GM18870 (cell line): ENCODE measurements at regions not wholly inside any gene's neighbourhood (a gene's known extent, or its start where the extent isn't known, plus 50 kb on each side); places are given as distances from the start of the nearest gene placed in this dataset.

Experiments
- ATAC-seq: cut with Tn5 transposase; IDR thresholded peaks from one replicate; pipeline ENCODE4 v1.9.1; 2021; ENCODE audit warnings: moderate library complexity; ENCODE audit not compliant: unreplicated experiment

DNA sequence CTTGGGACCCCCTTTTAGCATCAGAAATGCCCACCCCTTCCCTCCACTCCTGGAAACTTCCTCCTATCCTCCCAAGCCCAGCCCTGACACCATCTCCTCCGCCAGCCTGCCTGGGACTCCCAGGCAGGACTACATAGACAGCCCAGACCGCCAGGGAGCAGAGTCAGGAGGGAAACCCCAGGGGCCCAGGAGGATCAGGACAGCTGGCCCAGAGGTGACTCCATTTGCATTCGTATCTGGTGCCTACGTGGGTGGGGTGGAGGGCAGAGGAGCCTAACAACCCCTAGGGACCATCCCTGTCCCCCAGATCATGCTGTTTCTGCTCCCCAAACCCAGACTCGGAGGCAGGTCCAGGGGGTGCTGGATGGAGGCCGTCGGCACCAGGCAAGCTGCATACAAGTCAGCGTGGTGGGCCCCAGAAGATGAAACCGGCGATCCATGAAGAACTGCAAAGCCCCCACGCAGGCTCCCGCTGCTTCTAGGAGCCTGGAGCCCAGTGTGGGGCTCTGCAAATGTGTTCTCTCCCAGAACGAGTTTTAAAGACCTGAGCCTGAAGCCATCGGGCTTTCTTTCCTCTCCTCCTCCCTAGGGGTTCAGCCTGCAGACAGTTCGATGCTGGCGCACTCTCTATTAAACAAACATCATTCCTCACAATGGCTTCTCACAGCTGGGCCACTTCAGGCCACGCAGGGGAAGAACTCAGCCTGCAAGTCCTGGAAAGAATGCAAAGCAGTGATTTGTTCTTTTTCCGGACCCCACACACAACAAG is 1506.8 kb downstream of the BRD1 start:
- no peak for ATAC-seq

DNA sequence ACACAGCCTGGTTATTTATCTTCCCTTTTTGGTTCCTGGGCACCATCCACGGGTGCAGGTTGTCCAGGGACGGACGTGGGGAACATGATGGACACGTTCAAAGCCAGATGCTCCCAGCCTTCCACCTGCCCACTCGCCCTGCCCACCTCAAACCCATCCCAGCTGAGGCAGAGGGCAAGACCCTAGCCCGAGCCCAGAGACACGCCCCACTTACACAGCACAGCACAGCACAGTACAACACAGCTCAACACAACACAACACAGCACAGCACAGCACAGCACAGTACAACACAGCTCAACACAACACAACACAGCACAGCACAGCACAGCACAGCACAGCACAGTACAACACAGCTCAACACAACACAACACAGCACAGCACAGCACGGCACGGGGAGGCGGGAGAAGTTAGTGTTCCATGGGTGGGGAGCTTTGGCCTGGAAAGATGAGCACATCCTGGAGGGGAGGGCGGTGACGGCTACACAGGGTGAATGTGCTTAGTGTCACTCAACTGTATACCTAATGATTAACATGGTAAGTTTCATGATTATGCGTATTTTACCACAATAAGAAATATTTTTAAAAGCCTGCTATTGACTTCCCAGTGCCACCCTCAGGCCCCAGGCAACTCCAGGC is 1507.5 kb downstream of the BRD1 start:
- no peak for ATAC-seq

DNA sequence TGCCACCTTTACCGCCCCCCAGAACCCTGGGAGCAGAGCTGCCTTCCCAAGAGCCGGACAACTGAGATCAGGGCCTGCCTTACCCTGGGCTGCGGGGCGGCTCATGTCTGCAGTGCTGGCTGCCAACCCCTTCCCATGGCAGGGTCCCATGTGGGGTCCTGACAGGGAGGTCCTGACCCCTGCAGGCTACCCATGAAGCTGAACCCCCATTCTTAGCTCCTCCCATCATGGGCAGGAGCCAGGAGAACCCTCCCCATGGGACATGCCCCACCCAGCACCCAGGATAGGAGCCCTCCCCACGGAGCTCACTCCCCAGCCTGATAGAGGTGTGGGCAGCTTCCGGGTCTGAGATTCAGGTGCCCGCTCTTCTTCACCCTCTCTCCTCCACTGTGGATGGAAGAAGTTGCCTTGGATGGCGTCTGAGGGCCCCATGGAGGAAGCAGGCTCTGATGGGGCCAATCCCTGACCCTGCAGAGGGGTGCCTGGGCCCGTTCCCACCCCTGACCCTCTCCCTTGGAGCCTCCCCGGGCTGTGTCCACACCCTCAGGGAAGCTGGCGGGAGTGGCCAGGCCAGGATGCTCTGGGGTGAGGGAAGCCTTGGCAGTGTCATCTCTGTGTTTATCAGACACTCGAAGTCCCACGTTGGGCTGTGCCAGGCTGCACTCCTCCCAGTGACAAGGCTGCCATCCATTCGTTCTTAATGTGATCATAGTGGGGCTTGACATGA is 1508.2 kb downstream of the BRD1 start:
- no peak for ATAC-seq

DNA sequence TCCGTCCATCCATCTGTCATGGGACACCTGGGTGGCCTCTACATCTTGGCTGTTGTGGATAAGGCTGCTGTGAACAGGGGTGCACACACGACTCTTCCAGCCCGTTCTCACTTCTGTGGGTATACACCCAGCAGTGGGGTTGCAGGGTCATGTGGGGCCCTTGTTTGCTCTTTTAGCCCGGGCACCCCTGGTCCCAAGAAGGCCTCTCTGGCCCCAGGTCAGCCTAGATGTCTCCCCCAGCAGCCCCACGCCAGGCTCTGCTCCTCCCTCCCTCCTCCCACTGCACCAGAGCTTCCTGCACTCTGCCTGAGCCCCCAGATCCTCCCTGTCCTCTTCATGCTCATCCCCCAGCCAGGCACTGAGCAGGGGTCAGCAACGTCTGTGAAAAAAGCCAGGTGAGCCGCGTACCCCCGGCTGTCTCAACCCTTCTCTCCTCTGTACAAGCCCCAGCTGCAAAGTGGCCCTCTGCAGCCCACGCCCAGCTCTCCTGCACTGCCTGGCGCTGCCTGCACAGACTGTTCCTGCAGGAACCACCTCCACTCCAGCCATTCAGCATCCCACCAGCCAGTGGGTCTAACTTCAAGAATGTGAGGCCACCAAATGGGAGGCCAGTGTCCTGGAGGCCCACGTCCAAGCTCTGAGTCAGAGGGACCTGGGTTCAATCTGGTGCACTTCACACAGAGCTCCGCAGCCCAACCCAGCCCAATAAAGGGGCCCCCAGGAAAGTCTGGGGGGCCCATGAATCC is 1508.9 kb downstream of the BRD1 start:
- ATAC-seq = no peak

DNA sequence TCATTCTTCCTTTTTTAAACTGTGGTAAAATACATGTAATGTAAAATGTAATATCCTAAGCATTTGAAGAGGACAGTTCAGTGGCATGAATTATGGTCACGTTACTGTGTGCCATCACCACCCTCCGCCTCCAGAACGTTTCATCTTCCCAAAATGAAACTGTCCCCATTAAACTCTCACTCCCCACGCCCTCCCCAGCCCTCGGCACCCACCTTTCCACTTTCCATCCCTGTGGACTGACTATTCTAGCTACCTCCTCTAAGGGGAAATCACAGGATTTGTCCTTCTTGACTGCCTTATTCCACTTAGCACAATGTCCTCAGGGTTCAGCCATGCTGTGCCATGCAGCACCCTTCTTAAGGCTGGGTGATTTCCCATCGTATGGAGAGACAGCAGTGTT is 1509.5 kb downstream of the BRD1 start:
- ATAC-seq = no peak

DNA sequence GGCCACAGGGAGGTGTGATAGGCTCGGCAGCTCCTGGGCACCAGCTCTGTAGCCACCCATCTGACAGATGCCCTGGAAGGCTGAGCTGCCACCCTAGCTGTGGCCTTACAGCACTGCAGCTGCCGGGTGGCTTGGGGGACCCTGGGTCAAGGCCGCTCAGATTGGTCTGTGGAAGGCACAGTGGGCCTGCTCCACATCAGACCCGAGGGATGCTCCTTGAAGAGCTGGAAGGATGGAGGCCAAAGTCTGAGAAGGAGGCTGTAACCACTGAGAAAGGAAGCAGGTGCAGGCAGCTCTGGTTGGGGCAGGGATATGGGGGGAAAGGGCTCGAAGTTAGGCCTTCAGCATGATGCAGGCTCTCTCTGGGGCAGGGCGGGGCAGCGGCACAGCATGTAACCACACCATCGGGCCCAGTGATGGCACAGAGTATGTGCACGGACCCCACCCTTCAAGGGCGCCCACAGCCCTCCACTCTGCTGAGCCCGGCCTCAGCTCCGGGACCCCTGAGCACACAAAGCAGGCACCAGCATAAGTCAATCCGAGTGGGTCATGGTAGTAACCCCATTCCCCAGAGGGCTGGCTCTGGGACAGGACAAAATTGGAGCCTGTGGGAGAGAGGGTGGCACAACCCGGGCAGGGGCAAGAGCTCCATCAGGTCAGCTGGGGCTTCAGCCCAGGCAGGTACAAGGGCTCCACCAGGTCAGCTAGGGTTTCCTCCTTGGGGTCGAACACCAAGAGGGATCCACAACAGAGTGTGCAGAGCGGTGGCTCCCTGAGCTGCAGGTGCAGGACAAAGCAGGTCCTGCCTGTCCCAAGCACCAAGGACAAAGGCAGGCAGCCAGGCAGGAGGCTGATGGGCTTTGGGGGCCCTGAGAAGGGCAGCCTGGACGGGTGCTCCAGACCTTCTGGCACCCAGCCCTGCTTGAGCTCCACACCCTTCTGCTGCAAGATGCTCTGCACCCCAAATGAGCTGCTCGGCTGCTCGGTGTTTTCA is 1511.1 kb downstream of the BRD1 start:
- no peak for ATAC-seq

DNA sequence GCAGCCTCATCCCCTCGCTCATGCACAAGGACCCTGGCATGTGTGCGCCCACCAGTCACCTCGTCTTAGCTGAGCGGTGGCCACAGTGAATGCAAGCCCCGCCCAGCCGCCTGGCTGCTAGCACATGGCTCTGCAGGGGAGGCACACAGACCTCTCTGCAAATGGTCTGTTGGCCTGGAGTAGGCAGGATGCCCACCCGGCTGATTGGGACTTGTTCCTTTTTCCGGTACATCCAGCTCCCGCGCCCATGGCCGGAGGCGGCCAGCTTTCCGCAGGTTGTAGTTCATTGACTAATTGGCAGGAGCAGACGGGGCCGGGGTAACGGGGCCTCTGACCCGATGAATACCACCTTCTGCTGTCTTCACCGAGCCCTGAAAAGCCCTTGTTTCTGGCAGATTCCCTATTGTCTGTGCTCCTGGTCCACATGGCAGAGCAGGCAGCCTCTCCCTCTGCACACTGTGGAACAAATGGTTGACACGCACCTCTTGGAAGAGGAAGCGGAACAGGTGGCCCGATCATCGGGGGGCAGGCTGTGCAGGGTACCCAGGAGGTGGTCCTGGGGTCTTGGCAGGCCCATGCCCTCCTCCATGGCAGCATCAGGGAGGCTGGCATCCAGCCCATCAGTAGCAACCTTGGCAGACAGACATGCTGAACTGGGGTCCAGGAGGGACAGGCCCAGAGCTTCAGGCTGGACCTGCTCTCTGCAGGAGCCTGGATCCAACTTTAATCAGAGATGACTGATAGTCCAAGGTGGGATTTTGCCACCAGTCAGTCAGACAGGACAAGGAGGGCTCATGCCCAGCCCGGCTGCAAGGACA is 1512.0 kb downstream of the BRD1 start:
- no peak for ATAC-seq

DNA sequence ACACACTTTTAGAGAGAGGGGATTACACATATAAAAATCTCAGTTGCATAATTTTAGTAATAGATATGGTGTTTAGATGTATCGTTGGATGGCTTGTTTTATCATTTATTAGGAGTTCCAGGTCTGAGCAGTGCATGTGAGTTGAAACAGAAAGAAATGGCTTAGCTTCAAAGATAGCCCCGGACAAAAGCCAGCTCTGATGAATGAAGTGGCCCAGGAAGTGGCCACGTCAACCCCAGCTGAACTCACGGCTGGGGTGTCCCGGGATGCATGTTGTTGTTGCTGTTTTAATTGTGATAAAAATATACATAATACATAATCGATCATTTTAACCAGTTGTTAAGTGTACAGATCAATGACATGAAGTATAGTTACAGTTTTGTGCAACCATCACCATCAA is 1513.6 kb downstream of the BRD1 start:
- ATAC-seq = no peak

DNA sequence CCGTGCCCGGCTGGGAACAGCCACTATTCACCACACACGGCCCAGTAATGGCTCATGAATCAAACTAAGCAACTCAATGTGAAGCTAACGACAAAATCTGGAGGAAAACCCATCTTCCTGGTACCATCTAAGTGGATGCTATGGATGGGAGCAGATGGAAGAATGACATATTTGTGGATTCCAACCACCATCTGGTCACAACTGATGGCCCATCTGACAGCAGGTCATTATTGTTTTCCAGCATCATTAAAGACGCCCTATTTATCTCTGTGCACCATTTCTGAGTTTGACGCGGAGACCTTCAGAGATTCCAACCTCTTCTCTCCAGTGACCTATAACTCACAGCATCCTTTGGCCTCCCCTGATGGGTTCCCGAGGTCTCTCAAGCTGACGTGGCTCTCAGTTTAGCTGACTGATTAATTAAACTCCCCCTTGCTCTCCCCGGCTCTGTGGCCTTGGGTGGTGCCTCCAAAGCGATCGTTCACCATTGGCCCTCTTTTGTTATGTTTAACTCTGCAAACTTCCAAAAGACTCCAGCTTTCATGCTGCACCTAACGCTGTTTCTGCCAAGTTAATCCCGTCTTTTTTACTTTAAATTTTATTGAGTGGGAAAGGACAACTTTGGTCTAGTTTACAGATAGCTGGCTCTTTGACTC is 1514.4 kb downstream of the BRD1 start:
- ATAC-seq = no peak

DNA sequence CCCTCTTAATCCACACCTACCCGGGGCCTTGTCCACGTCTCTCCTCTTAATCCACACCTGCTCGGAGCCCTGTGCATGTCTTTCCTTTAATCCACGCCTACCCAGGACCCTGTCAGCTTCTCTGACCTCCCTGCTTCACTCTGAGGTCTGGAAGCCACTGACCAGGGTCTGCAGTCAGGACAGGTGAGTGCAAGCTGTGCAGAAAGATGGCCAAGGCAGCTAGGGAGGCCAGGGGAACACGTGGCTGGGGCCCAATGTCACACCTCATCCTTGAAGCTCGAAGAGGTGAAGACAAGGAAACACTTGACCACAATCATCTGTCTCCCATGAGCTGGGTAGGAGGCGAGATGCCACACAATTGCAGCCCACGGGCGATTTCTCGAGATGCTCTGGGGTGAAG is 1516.9 kb downstream of the BRD1 start:
- ATAC-seq = no peak

DNA sequence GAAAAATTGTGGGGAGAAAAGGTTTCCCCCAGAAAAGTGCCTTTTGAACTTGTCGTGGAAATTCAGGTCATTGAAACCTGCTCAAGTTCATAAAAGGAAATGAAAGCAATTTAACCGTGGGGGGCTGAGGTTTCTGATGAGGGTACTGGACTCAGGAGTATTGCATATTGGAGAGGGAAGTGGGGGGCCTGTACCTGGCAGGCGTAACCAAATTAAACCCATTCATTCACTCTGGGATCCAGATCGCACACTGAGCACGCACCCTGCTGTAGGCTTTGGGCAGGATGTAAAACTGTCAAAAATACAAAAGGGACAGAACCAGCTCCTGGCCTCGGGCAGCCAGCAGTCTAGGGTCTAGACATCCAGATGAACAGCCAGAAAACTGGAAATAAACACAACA is 1517.4 kb downstream of the BRD1 start:
- no peak for ATAC-seq

DNA sequence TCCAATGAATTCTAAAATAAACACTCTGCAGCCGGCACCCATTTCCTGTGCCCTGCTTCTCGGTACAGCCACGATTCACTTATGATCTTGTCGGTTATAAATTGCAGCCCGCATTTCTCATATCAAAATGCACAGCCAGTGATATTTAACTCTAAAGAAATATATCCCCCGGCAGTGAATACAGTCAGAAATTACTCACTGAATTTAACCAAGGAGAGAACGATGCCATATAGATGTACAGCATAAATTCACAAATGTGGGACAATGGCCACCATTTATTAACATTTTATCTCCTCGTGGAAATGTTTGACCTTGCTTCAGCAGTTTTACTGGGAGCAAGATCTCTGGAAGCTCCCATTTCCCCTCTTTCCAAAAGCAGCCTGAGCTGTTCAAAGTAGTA is 1517.8 kb downstream of the BRD1 start:
- no peak for ATAC-seq

DNA sequence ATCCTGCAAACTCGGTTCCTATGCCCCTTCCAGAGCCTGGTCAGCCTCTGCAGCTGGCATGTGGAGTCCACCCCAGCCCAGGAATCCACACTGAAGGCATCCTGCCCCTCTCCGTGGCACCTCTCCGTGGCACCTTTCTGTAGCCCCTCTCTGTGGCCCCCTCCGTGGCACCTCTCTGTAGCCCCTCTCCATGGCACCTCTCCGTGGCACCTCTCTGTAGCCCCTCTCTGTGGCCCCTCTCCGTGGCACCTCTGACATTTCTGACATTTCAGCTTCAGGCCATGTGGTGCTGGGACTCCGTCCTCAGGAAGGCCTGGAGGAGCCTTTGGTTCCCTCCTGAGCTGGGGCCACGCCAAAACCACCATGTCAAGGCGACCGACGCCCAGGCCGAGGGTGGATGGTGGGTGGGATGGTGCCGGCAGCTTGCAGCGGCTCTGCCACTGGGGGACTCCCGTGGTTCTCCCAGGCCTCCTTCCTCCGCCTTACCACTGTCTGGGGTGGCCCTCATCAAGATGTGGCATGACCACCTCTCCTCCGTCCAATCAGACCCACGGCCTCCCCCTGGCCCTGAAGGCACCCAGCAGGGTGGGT is 1518.5 kb downstream of the BRD1 start:
- ATAC-seq = no peak

DNA sequence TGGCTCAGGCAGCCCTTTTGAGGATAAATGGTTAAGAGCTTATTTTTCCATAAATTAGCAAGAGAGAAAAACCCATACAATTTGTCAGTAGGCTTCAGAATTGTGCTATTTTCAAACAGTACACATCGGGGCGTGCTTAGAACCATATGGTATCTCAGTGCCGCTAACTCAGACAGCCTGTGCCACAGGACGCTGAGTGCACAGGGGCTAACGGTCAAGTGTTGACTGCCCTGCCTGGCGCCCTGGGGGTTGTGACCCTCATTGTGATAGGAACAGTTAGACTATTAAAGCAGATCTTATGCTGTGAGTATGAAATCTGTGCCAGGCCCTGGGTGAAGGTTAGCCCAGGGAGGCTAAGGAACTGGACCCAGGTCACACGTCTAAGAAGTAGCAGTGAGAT is 1519.7 kb downstream of the BRD1 start:
- no peak for ATAC-seq

DNA sequence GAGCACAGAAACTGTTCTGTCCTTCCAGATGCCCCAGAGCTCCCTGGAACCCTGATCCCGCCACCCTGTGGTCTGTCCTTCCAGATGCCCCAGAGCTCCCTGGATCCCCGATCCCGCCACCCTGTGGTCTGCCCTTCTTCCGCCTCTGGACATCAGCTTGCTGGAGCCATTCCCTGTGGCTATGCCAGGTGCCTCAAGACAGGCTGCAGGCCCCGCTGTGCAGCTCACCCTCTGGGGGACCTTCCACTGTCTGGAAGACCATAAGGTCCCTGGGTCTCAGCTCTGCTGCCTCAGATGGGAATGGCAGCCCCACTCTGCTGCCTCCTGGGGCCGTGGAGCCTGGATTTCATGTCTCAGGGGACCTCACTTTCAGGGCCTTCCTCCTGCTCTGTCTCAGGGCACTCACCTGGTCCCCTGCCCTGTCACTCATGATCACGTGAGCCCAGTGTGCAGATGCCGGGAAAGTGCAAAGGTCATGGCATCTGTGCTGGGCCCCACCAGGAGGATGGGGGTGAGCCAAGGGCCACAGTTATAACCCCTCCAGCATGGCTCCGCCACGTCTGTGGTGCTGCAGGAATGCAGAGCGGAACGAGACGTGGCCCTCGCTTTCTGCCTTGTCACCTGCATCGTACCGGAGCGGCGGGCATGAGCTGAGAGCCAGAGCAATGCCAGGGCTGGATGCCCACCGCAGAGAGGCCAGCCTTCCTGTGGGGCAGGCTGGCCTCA is 1520.7 kb downstream of the BRD1 start:
- ATAC-seq = no peak

DNA sequence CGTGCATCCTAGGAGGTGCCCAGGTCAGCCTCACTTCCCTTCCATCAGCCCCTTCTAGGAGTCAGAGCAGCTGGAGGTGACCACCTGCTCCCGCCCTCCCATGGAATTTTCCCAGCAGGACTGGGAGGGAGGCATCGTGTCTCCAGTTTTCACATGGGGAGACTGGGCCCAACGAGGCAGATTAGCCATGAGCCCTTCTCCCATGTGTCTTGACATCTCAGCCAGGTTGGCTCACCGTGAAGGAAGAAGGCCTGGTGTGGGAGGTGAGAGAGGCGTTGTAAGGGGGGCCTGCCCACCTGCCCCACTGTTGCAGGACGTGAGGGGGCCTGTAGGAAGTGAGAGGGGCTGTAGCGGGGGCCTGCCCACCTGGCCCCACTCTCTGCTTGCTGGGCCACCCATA is 1521.4 kb downstream of the BRD1 start:
- no peak for ATAC-seq

DNA sequence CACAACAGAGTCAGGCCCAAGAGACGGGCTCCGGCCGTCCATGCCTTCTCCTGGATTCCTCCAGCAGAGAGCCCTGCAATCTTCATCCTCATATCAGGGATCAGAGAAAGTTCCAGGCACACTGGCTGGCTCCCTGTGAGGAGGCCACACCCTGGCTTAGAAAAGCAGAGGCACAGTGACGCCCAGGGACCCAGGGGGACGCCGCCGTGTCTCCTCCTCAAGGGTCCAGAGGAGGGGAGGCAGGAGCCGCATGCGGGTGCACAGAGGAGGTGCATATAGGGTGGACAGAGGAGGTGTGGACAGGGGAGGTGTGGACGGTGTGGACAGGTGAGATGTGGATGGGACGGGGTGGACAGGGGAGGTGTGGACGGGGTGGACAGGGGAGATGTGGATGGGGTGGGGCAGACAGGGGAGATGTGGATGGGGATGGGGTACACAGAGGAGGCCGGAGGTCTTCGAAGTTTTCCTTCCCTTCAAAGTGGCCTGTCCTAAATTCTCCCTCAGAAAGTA is 1521.9 kb downstream of the BRD1 start:
- ATAC-seq = no peak

DNA sequence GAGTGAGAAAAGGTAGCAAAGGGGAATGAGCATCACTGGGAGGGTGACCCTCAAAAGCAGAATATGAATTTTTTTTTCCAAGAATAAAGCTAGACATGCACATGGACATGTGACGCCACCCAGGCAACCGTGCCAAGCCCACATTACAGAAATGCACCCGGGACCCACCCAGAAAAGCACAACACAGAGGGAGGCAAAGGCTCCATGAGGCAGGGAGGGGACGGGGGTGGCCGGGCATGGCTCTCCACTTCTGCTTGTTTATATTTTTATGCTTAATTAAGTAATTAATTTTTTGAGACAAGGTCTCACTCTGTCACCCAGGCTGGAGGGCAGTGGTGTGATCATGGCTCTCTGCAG is 1524.3 kb downstream of the BRD1 start:
- ATAC-seq = no peak
